NCI-H345 treated with DMSO at 0.1 percent for 48 hours (cell line): ENCODE measurements at regions not wholly inside any gene's neighbourhood (a gene's known extent, or its start where the extent isn't known, plus 50 kb on each side); places are given as distances from the start of the nearest gene placed in this dataset.

ENCODE experiments used
- DNase-seq: peaks from one replicate; lab custom pipeline; 2025; ENCODE audit not compliant: unreplicated experiment; lab: John Stamatoyannopoulos, UW

- no peak for DNase-seq
Observed at GRCh38 chr12:93101367-93101766, 172.3 kb upstream of the EEA1 start.

GRCh38 chr12:93102312-93102711 lies 173.2 kb upstream of the EEA1 start:
- no peak for DNase-seq

GRCh38 chr12:93102744-93103143 lies 173.6 kb upstream of the EEA1 start:
- DNase-seq = no peak

- no peak for DNase-seq
Observed at GRCh38 chr12:93103154-93103553, 174.1 kb upstream of the EEA1 start.

GRCh38 chr12:93104535-93104934 lies 175.4 kb upstream of the EEA1 start:
- DNase-seq = no peak

- no peak for DNase-seq
Observed at GRCh38 chr12:93106910-93107309, 177.8 kb upstream of the EEA1 start.

- DNase-seq = no peak
Observed at GRCh38 chr12:93107514-93108312, 178.6 kb upstream of the EEA1 start.

GRCh38 chr12:93108985-93109384 lies 179.9 kb upstream of the EEA1 start:
- DNase-seq = no peak

GRCh38 chr12:93109551-93110203 lies 180.6 kb upstream of the EEA1 start:
- no peak for DNase-seq

GRCh38 chr12:93111773-93112172 lies 182.7 kb upstream of the EEA1 start:
- no peak for DNase-seq

- no peak for DNase-seq
Observed at GRCh38 chr12:93113317-93114006, 184.4 kb upstream of the EEA1 start.

- no peak for DNase-seq
Observed at GRCh38 chr12:93115198-93115601, 186.1 kb upstream of the EEA1 start.

GRCh38 chr12:93115646-93116045 lies 186.6 kb upstream of the EEA1 start:
- DNase-seq = no peak

- no peak for DNase-seq
Observed at GRCh38 chr12:93116632-93117031, 187.5 kb upstream of the EEA1 start.

GRCh38 chr12:93121729-93122488 lies 192.8 kb upstream of the EEA1 start:
- no peak for DNase-seq

- no peak for DNase-seq
Observed at GRCh38 chr12:93122569-93123091, 193.5 kb upstream of the EEA1 start.

GRCh38 chr12:93125126-93125525 lies 196.0 kb upstream of the EEA1 start:
- no peak for DNase-seq

- DNase-seq = no peak
Observed at GRCh38 chr12:93126069-93126474, 197.0 kb upstream of the EEA1 start.

GRCh38 chr12:93127107-93127560 lies 198.0 kb upstream of the EEA1 start:
- no peak for DNase-seq

GRCh38 chr12:93127582-93128331 lies 198.7 kb upstream of the EEA1 start:
- DNase-seq = peak; percentile 97
